Chondrocyte (in vitro differentiated cells): ENCODE measurements at regions not wholly inside any gene's neighbourhood (a gene's known extent, or its start where the extent isn't known, plus 50 kb on each side); places are given as distances from the start of the nearest gene placed in this dataset.
A peak's percentile ranks its signal among the peaks of the same experiment; 100 is the strongest.
"Not testable (repeated sequence)": the region's sequence is repeated elsewhere in the genome, so short reads cannot be mapped to it uniquely, and the experiment has no call there.

Experiments
- DNase-seq: peaks from one replicate; pipeline ENCODE4 v3.0.0; 2021; ENCODE audit warnings: mixed read lengths, low spot score
- H3K27ac Mint-ChIP-seq: one replicate; pipeline ENCODE4 v1.8.0; 2021; ENCODE audit warnings: mild to moderate bottlenecking, moderate library complexity, mixed read lengths; ENCODE audit not compliant: unreplicated experiment
- H3K27me3 Mint-ChIP-seq: 2 replicates; pipeline ENCODE4 v1.8.0; 2021; ENCODE audit warnings: low read depth, mixed read lengths
- H3K36me3 Mint-ChIP-seq: 2 replicates; pipeline ENCODE4 v1.8.0; 2021; ENCODE audit warnings: low read depth, mixed read lengths
- H3K4me1 Mint-ChIP-seq: 2 replicates; pipeline ENCODE4 v1.8.0; 2021; ENCODE audit warnings: low read depth, mild to moderate bottlenecking, mixed read lengths
- H3K4me3 Mint-ChIP-seq: one replicate; pipeline ENCODE4 v1.8.0; 2021; ENCODE audit warnings: mild to moderate bottlenecking, moderate library complexity, mixed read lengths; ENCODE audit not compliant: unreplicated experiment
- H3K9me3 Mint-ChIP-seq: 2 replicates; pipeline ENCODE4 v1.8.0; 2021; ENCODE audit warnings: low read depth, mixed read lengths
- CTCF ChIP-seq: fragments of 200-600 bp; sonication (generic); IDR thresholded peaks from 2 replicates; pipeline ENCODE4 v1.5.0; 2021; ENCODE audit warnings: antibody characterized with exemption, mild to moderate bottlenecking, moderate library complexity

- no peak for TF ChIP-seq CTCF
- H3K4me1 Mint-ChIP-seq, result peaks cover 2% of the 10 kb centered on the region
These were observed 180.0 kb upstream of the GIMD1 start for GRCh38 chr4:106548446-106549044.

GRCh38 chr4:106546370-106546769 lies 177.8 kb upstream of the GIMD1 start:
- no peak for TF ChIP-seq CTCF
- H3K36me3 Mint-ChIP-seq, result no peaks in the 10 kb centered on the region
- no peak overlapping the region for H3K4me3 Mint-ChIP-seq
- peaks cover 10% of the 10 kb centered on the region for H3K4me1 Mint-ChIP-seq
- H3K27ac Mint-ChIP-seq, result no peak overlapping the region
- no peak for DNase-seq
- no peaks in the 10 kb centered on the region for H3K27me3 Mint-ChIP-seq
- H3K9me3 Mint-ChIP-seq, result peaks cover 2% of the 10 kb centered on the region

More at GRCh38 chr4:106548446-106549044, 180.0 kb upstream of the GIMD1 start:
- H3K36me3 Mint-ChIP-seq, result no peaks in the 10 kb centered on the region
- H3K4me3 Mint-ChIP-seq, result no peak overlapping the region
- DNase-seq, result no peak
- no peak overlapping the region for H3K27ac Mint-ChIP-seq
- peaks cover 2% of the 10 kb centered on the region for H3K9me3 Mint-ChIP-seq
- no peaks in the 10 kb centered on the region for H3K27me3 Mint-ChIP-seq

GRCh38 chr4:106542609-106543008 lies 174.0 kb upstream of the GIMD1 start:
- peaks cover 18% of the 10 kb centered on the region for H3K4me1 Mint-ChIP-seq
- H3K4me3 Mint-ChIP-seq, H3K36me3 Mint-ChIP-seq, H3K27ac Mint-ChIP-seq, H3K27me3 Mint-ChIP-seq, DNase-seq: not testable (repeated sequence)
- H3K9me3 Mint-ChIP-seq, result peaks cover 15% of the 10 kb centered on the region

GRCh38 chr4:106541253-106541652 lies 172.7 kb upstream of the GIMD1 start:
- Mint-ChIP-seq H3K4me3 (peak overlapping the region; percentile 3), H3K9me3 (peaks cover 18% of the 10 kb centered on the region), H3K36me3 (peaks cover 5% of the 10 kb centered on the region), H3K4me1 (peaks cover 15% of the 10 kb centered on the region), H3K27ac (peak overlapping the region; percentile 89), H3K27me3 (no peaks in the 10 kb centered on the region)
- no peak for TF ChIP-seq CTCF
- DNase-seq, result no peak

- no peak for TF ChIP-seq CTCF
- no peaks in the 10 kb centered on the region for H3K36me3 Mint-ChIP-seq
- H3K4me3 Mint-ChIP-seq, result no peak overlapping the region
- H3K9me3 Mint-ChIP-seq, result peaks cover 4% of the 10 kb centered on the region
- H3K27ac Mint-ChIP-seq, result no peak overlapping the region
- no peak for DNase-seq
- no peaks in the 10 kb centered on the region for H3K4me1 Mint-ChIP-seq
- H3K27me3 Mint-ChIP-seq, result no peaks in the 10 kb centered on the region
These were observed 162.2 kb upstream of the GIMD1 start for GRCh38 chr4:106530821-106531220.

GRCh38 chr4:106530024-106530361 lies 161.4 kb upstream of the GIMD1 start:
- no peaks in the 10 kb centered on the region for H3K27me3 Mint-ChIP-seq
- no peak for DNase-seq
- no peak overlapping the region for H3K4me3 Mint-ChIP-seq
- H3K9me3 Mint-ChIP-seq, result peaks cover 2% of the 10 kb centered on the region
- H3K36me3 Mint-ChIP-seq, result no peaks in the 10 kb centered on the region
- TF ChIP-seq CTCF, result no peak
- H3K27ac Mint-ChIP-seq, result no peak overlapping the region
- no peaks in the 10 kb centered on the region for H3K4me1 Mint-ChIP-seq
